ENCODE measurements at regions not wholly inside any gene's neighbourhood (a gene's known extent, or its start where the extent isn't known, plus 50 kb on each side); places are given as distances from the start of the nearest gene placed in this dataset.

GRCh38 chr21:38954588-38955004 lies 148.9 kb downstream of the ETS2 start:
- no peak for TF ChIP-seq CTCF (IDR thresholded peaks at IDR 0.05; ENCODE audit: insufficient read depth, low read depth, low read length)
- H3K36me3 ChIP-seq (ENCODE audit: control insufficient read depth, insufficient read depth, low read length) = no peaks in the 10 kb centered on the region
- CTCF ChIA-PET = no interaction called here

GRCh38 chr21:38953516-38953915 lies 147.8 kb downstream of the ETS2 start:
- POLR2A ChIA-PET = no interaction called here
- no peak for DNase-seq (ENCODE audit: low read depth)
- CTCF ChIA-PET = no interaction called here
- no peaks in the 10 kb centered on the region for H3K27me3 ChIP-seq (ENCODE audit: control insufficient read depth, insufficient read depth, low read length)
- no peaks in the 10 kb centered on the region for H3K36me3 ChIP-seq (ENCODE audit: control insufficient read depth, insufficient read depth, low read length)
- no peak overlapping the region for H3K4me3 ChIP-seq (ENCODE audit: low read depth, low read length)
- TF ChIP-seq CTCF (IDR thresholded peaks at IDR 0.05; ENCODE audit: insufficient read depth, low read depth, low read length) = no peak

More at GRCh38 chr21:38954588-38955004, 148.9 kb downstream of the ETS2 start:
- Histone ChIP-seq H3K4me3 (ENCODE audit: low read depth, low read length) (no peak overlapping the region), H3K27me3 (ENCODE audit: control insufficient read depth, insufficient read depth, low read length) (no peaks in the 10 kb centered on the region)
- no peak for DNase-seq (ENCODE audit: low read depth)
- POLR2A ChIA-PET = no interaction called here

GRCh38 chr21:38952890-38953289 lies 147.2 kb downstream of the ETS2 start:
- no peak for DNase-seq (ENCODE audit: low read depth)
- CTCF ChIA-PET = no interaction called here
- TF ChIP-seq CTCF (IDR thresholded peaks at IDR 0.05; ENCODE audit: insufficient read depth, low read depth, low read length) = no peak
- Histone ChIP-seq H3K36me3 (ENCODE audit: control insufficient read depth, insufficient read depth, low read length) (no peaks in the 10 kb centered on the region), H3K27me3 (ENCODE audit: control insufficient read depth, insufficient read depth, low read length) (no peaks in the 10 kb centered on the region), H3K4me3 (ENCODE audit: low read depth, low read length) (no peak overlapping the region)
- POLR2A ChIA-PET = no interaction called here

- DNase-seq (ENCODE audit: low read depth) = no peak
- POLR2A ChIA-PET = no interaction called here
Observed at GRCh38 chr21:38951095-38951730, 145.5 kb downstream of the ETS2 start.

GRCh38 chr21:38950435-38951094 lies 144.8 kb downstream of the ETS2 start:
- ChIA-PET POLR2A (no interaction called here), CTCF (no interaction called here)
- H3K27me3 ChIP-seq (ENCODE audit: control insufficient read depth, insufficient read depth, low read length) = no peaks in the 10 kb centered on the region; the same call in 1 of the 2 replicates
- no peak overlapping the region for H3K4me3 ChIP-seq (ENCODE audit: low read depth, low read length)
- TF ChIP-seq CTCF (IDR thresholded peaks at IDR 0.05; ENCODE audit: insufficient read depth, low read depth, low read length) = no peak
- no peak for DNase-seq (ENCODE audit: low read depth)
- no peaks in the 10 kb centered on the region for H3K36me3 ChIP-seq (ENCODE audit: control insufficient read depth, insufficient read depth, low read length)

More at GRCh38 chr21:38951095-38951730, 145.5 kb downstream of the ETS2 start:
- CTCF ChIA-PET = no interaction called here
- no peak for TF ChIP-seq CTCF (IDR thresholded peaks at IDR 0.05; ENCODE audit: insufficient read depth, low read depth, low read length)
- Histone ChIP-seq H3K36me3 (ENCODE audit: control insufficient read depth, insufficient read depth, low read length) (no peaks in the 10 kb centered on the region), H3K4me3 (ENCODE audit: low read depth, low read length) (no peak overlapping the region), H3K27me3 (ENCODE audit: control insufficient read depth, insufficient read depth, low read length) (no peaks in the 10 kb centered on the region; the same call in 1 of the 2 replicates)
